ENCODE measurements at regions not wholly inside any gene's neighbourhood (a gene's known extent, or its start where the extent isn't known, plus 50 kb on each side); places are given as distances from the start of the nearest gene placed in this dataset.

- DNase-seq (ENCODE audit: low spot score), result no peak
Measured at GRCh38 chr7:36010656-36011587, 142.1 kb upstream of the EEPD1 start.

GRCh38 chr7:36011588-36011965, 141.5 kb upstream of the EEPD1 start:
- no peak for DNase-seq (ENCODE audit: low spot score)

GRCh38 chr7:36013246-36014014, 139.6 kb upstream of the EEPD1 start:
- no peak for DNase-seq (ENCODE audit: low spot score)

- DNase-seq (ENCODE audit: low spot score), result no peak
Measured at GRCh38 chr7:36014961-36015360, 138.1 kb upstream of the EEPD1 start.

GRCh38 chr7:36015733-36016132, 137.3 kb upstream of the EEPD1 start:
- DNase-seq (ENCODE audit: low spot score), result no peak

GRCh38 chr7:36016648-36017047, 136.4 kb upstream of the EEPD1 start:
- DNase-seq (ENCODE audit: low spot score), result no peak

- DNase-seq (ENCODE audit: low spot score), result no peak
Measured at GRCh38 chr7:36017111-36017510, 135.9 kb upstream of the EEPD1 start.

- DNase-seq (ENCODE audit: low spot score), result no peak
Measured at GRCh38 chr7:36018816-36019484, 134.1 kb upstream of the EEPD1 start.

GRCh38 chr7:36019538-36019937, 133.5 kb upstream of the EEPD1 start:
- no peak for DNase-seq (ENCODE audit: low spot score)

GRCh38 chr7:36019980-36020379, 133.1 kb upstream of the EEPD1 start:
- DNase-seq (ENCODE audit: low spot score), result no peak

- DNase-seq (ENCODE audit: low spot score), result no peak
Measured at GRCh38 chr7:36021367-36021766, 131.7 kb upstream of the EEPD1 start.

- DNase-seq (ENCODE audit: low spot score), result no peak
Measured at GRCh38 chr7:36021917-36022550, 131.0 kb upstream of the EEPD1 start.

GRCh38 chr7:36023033-36023560, 130.0 kb upstream of the EEPD1 start:
- no peak for DNase-seq (ENCODE audit: low spot score)

- no peak for DNase-seq (ENCODE audit: low spot score)
Measured at GRCh38 chr7:36025190-36025589, 127.9 kb upstream of the EEPD1 start.

- DNase-seq (ENCODE audit: low spot score), result no peak
Measured at GRCh38 chr7:36029311-36029710, 123.7 kb upstream of the EEPD1 start.

GRCh38 chr7:36029853-36030515, 123.1 kb upstream of the EEPD1 start:
- DNase-seq (ENCODE audit: low spot score), result no peak

GRCh38 chr7:36032361-36032818, 120.7 kb upstream of the EEPD1 start:
- no peak for DNase-seq (ENCODE audit: low spot score)

GRCh38 chr7:36034020-36034419, 119.0 kb upstream of the EEPD1 start:
- DNase-seq (ENCODE audit: low spot score), result no peak

GRCh38 chr7:36035186-36035585, 117.9 kb upstream of the EEPD1 start:
- DNase-seq (ENCODE audit: low spot score), result no peak

- no peak for DNase-seq (ENCODE audit: low spot score)
Measured at GRCh38 chr7:36036590-36036989, 116.5 kb upstream of the EEPD1 start.

GRCh38 chr7:36037121-36037662, 115.9 kb upstream of the EEPD1 start:
- DNase-seq (ENCODE audit: low spot score), result no peak

All from HuH-7.5 (cell line).